RWPE1 (cell line): ENCODE measurements at regions not wholly inside any gene's neighbourhood (a gene's known extent, or its start where the extent isn't known, plus 50 kb on each side); places are given as distances from the start of the nearest gene placed in this dataset.
"Not testable (repeated sequence)": the region's sequence is repeated elsewhere in the genome, so short reads cannot be mapped to it uniquely, and the experiment has no call there.

Experiments
- CTCF ChIA-PET: fragments of 350-600 bp; sonication (Branson Sonifier 250); formaldehyde crosslinking; extraction: SDS; loops from one replicate; lab custom pipeline; 2021; lab: Yijun Ruan, JAX
- POLR2A ChIA-PET: fragments of 400-600 bp; formaldehyde crosslinking; extraction: SDS; loops from one replicate; lab custom pipeline; 2020; ENCODE audit warnings: antibody characterized with exemption; ENCODE audit not compliant: low non-redundant PET; lab: Yijun Ruan, JAX
- DNase-seq: peaks from one replicate; pipeline ENCODE4 v3.0.0; 2012; ENCODE audit warnings: low spot score
- H3K27ac ChIP-seq: fragments of 450-650 bp; 2 replicates; pipeline ENCODE4 v1.5.1; 2017
- CTCF ChIP-seq: fragments of 450-650 bp; conservative IDR thresholded peaks from 2 replicates; pipeline ENCODE4 v1.5.1; 2017; ENCODE audit warnings: low read depth, mild to moderate bottlenecking

DNA sequence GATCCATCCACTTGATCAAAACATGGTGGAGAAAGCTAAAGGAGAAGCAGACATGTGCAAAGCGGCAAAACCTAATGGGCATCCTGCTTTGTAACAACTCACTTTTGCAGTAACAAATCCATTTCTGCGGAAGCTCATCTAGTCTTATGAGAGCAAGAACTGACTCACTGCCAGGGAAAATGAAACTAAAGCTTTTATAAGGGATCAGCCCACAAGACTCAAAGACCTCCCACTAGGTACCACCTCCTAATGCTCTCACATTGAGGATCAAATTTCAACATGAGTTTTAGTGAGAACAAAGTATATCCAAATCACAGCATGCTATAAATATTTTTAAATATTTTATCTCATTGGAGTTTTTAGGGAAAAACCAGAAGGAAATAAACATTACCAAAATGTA, 120.1 kb upstream of the GNAI1 start:
- H3K27ac ChIP-seq: no peak overlapping the region
- ChIA-PET POLR2A (no interaction called here), CTCF (interaction anchor here (0.7 kb wide), 1 partner anchor 332 kb away, joined by 3 read pairs; no protein-coding TSS in a partner anchor)
- DNase-seq: no peak
- no peak for TF ChIP-seq CTCF

- CTCF ChIA-PET: no interaction called here
- POLR2A ChIA-PET: no interaction called here
These were observed 126.6 kb upstream of the GNAI1 start for GRCh38 chr7:80008039-80008438.

DNA sequence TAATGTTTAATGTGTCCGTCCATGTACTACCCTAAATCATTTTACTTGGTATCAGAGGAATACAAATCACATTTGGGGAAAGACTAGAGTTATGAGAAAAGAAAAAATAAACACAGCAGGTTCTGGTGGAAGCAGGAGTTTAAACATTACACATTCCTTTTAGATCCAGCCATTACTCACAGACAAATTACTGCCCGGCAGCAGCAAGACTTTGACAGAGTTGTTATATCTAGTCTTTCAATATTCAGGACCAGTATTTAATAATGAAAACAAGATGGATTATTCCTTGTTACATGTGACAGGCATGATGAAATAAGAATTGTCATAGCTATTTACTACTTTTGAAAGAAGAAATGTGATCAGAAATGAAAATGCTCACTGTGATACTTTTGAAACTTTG, 131.8 kb upstream of the GNAI1 start:
- CTCF ChIA-PET: no interaction called here
- H3K27ac ChIP-seq: no peak overlapping the region
- POLR2A ChIA-PET: no interaction called here
- no peak for DNase-seq
- no peak for TF ChIP-seq CTCF

More at GRCh38 chr7:80008039-80008438, 126.6 kb upstream of the GNAI1 start:
- no peak for DNase-seq
- no peak overlapping the region for H3K27ac ChIP-seq
- TF ChIP-seq CTCF: no peak

- POLR2A ChIA-PET: no interaction called here
- TF ChIP-seq CTCF: no peak
- no peak for DNase-seq
- no peak overlapping the region for H3K27ac ChIP-seq
- CTCF ChIA-PET: interaction anchor here (0.6 to 0.7 kb wide), 3 partner anchors 143 to 625 kb away, joined by 3 read pairs; no protein-coding TSS in a partner anchor
These were observed 136.3 kb upstream of the GNAI1 start for GRCh38 chr7:79998363-79998762.

GRCh38 chr7:79997345-79997744, 137.3 kb upstream of the GNAI1 start:
- POLR2A ChIA-PET: no interaction called here
- no peak overlapping the region for H3K27ac ChIP-seq
- no peak for DNase-seq
- CTCF ChIA-PET: interaction anchor here (0.6 kb wide), 1 partner anchor 14 kb away, joined by 3 read pairs; no protein-coding TSS in a partner anchor
- TF ChIP-seq CTCF: no peak

DNA sequence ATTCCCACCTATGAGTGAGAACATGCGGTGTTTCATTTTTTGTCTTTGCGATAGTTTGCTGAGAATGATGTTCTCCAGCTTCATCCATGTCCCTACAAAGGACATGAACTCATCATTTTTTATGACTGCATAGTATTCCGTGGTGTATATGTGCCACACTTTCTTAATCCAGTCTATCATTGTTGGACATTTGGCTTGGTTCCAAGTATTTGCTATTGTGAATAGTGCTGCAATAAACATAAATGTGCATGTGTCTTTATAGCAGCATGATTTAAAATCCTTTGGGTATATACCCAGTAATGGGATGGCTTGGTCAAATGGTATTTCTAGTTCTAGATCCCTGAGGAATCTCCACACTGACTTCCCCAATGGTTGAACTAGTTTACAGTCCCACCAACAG, 138.9 kb upstream of the GNAI1 start:
- POLR2A ChIA-PET, CTCF ChIA-PET, H3K27ac ChIP-seq, DNase-seq: not testable (repeated sequence)

GRCh38 chr7:79988653-79989052, 146.0 kb upstream of the GNAI1 start:
- ChIA-PET POLR2A (no interaction called here), CTCF (interaction anchor here (0.6 kb wide), 1 partner anchor 70 kb away, joined by 3 read pairs; no protein-coding TSS in a partner anchor)
- no peak for TF ChIP-seq CTCF
- no peak overlapping the region for H3K27ac ChIP-seq
- no peak for DNase-seq
